OCI-LY3 (cell line): ENCODE measurements at regions not wholly inside any gene's neighbourhood (a gene's known extent, or its start where the extent isn't known, plus 50 kb on each side); places are given as distances from the start of the nearest gene placed in this dataset.

Experiments used
- CTCF ChIP-seq: fragments of 200-600, 300-600 bp; sonication (generic); IDR thresholded peaks from 2 replicates; pipeline ENCODE4 v1.5.1; 2014; ENCODE audit warnings: antibody characterized with exemption, low read length, low read depth
- EZH2phosphoT487 ChIP-seq: fragments of 200-600 bp; shearing (Covaris generic); IDR thresholded peaks from 2 replicates; pipeline ENCODE4 v1.6.1; 2018; ENCODE audit warnings: antibody characterized with exemption, mixed run types, low read depth

DNA sequence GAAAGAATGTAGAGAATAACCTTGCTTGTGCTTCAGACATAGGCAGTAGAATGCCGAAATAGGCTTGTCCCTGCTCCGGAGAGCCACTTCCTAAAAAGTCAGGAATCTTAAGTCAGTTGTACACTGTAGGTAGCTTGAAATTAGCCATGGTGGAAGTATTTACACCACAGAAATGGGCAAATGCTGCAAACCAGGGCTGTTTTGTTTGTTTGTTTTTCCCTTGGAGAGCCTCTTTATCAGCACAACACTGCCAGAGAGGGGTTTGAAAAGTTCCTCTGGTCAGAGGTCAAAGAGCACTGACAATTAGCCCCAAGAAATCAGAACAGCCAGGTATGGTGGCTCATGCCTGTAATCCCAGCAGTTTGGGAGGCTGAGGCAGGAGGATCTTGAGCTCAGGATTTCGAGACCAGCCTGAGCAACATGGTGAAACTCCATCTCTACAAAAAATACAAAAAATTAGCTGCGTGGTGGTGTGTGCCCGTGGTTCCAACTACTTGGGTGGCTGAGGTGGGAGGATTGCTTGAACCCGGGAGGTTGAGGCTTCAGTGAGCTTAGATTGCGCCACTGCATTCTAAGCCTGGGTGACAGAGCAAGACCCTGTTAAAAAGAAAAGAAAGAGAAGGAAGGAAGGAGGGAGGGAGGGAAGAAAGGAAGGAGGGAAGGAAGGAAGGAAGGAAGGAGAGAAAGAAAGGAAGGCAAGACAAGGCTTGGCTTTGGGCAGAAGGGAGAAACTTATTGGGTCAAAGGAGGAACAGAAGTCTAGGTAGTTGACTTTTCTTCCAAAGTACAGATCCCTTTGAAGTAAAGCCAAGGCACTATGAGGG lies 61.0 kb upstream of the ZMYND8 start:
- TF ChIP-seq CTCF: no peak
- no peak for TF ChIP-seq EZH2phosphoT487
